ENCODE measurements at regions not wholly inside any gene's neighbourhood (a gene's known extent, or its start where the extent isn't known, plus 50 kb on each side); places are given as distances from the start of the nearest gene placed in this dataset.

- Mint-ChIP-seq H3K27ac (no peak overlapping the region), H3K4me1 (ENCODE audit: low read depth) (no peaks in the 10 kb centered on the region), H3K27me3 (no peaks in the 10 kb centered on the region), H3K36me3 (ENCODE audit: low read depth) (no peaks in the 10 kb centered on the region), H3K9me3 (peaks cover 17% of the 10 kb centered on the region), H3K4me3 (no peak overlapping the region)
- no peaks in the 10 kb centered on the region for H3K36me3 ChIP-seq (ENCODE audit: insufficient read depth, low read length)
- ChIA-PET CTCF (no interaction called here), POLR2A (no interaction called here)
- no peak overlapping the region for H3K27ac ChIP-seq (ENCODE audit: low read depth in 1 of 2, low read length in 2 of 2)
- intact Hi-C loops (cut with DNase I, micrococcal nuclease), result no loop called here
- TF ChIP-seq, protein P1, sequence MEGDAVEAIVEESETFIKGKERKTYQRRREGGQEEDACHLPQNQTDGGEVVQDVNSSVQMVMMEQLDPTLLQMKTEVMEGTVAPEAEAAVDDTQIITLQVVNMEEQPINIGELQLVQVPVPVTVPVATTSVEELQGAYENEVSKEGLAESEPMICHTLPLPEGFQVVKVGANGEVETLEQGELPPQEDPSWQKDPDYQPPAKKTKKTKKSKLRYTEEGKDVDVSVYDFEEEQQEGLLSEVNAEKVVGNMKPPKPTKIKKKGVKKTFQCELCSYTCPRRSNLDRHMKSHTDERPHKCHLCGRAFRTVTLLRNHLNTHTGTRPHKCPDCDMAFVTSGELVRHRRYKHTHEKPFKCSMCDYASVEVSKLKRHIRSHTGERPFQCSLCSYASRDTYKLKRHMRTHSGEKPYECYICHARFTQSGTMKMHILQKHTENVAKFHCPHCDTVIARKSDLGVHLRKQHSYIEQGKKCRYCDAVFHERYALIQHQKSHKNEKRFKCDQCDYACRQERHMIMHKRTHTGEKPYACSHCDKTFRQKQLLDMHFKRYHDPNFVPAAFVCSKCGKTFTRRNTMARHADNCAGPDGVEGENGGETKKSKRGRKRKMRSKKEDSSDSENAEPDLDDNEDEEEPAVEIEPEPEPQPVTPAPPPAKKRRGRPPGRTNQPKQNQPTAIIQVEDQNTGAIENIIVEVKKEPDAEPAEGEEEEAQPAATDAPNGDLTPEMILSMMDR (IDR thresholded peaks at IDR 0.05), result no peak
- no peak overlapping the region for H3K4me3 ChIP-seq (ENCODE audit: low read length)
- H3K27me3 ChIP-seq (ENCODE audit: control insufficient read depth in 1 of 2, insufficient read depth in 2 of 2, low read length in 2 of 2), result no peaks in the 10 kb centered on the region
- ATAC-seq (ENCODE audit: poor library complexity), result no peak
- DNase-seq, result no peak
- peaks cover 0 to 8% of the 10 kb centered on the region in 2 experiments for H3K9me3 ChIP-seq (ENCODE audit: control insufficient read depth in 1 of 2, insufficient read depth in 1 of 2, low read length in 2 of 2)
- no peaks in the 10 kb centered on the region for H3K4me1 ChIP-seq (ENCODE audit: insufficient read depth, low read length)
Observed at GRCh38 chr15:37751401-37751800, 183.0 kb upstream of the TMCO5A start.

GRCh38 chr15:37756407-37756806, 178.0 kb upstream of the TMCO5A start:
- no peak overlapping the region for H3K4me3 Mint-ChIP-seq
- no peaks in the 10 kb centered on the region for H3K36me3 Mint-ChIP-seq (ENCODE audit: low read depth)
- Histone ChIP-seq H3K4me3 (ENCODE audit: low read length) (no peak overlapping the region), H3K27ac (ENCODE audit: low read depth in 1 of 2, low read length in 2 of 2) (no peak overlapping the region), H3K9me3 (ENCODE audit: control insufficient read depth in 1 of 2, insufficient read depth in 1 of 2, low read length in 2 of 2) (no peaks in the 10 kb centered on the region), H3K4me1 (ENCODE audit: insufficient read depth, low read length) (no peaks in the 10 kb centered on the region), H3K27me3 (ENCODE audit: control insufficient read depth in 1 of 2, insufficient read depth in 2 of 2, low read length in 2 of 2) (no peaks in the 10 kb centered on the region), H3K36me3 (ENCODE audit: insufficient read depth, low read length) (no peaks in the 10 kb centered on the region)
- H3K27ac Mint-ChIP-seq, result no peak overlapping the region
- CTCF ChIA-PET, result no interaction called here
- H3K4me1 Mint-ChIP-seq (ENCODE audit: low read depth), result no peaks in the 10 kb centered on the region
- no peak for DNase-seq
- no peak for ATAC-seq (ENCODE audit: poor library complexity)
- peaks cover 2% of the 10 kb centered on the region for H3K9me3 Mint-ChIP-seq
- intact Hi-C loops (cut with DNase I, micrococcal nuclease), result no loop called here
- H3K27me3 Mint-ChIP-seq, result no peaks in the 10 kb centered on the region
- TF ChIP-seq, protein P1 (IDR thresholded peaks at IDR 0.05), result no peak
- POLR2A ChIA-PET, result no interaction called here

- H3K36me3 ChIP-seq (ENCODE audit: insufficient read depth, low read length), result no peaks in the 10 kb centered on the region
- TF ChIP-seq, protein P1 (IDR thresholded peaks at IDR 0.05), result no peak
- intact Hi-C loops (cut with DNase I, micrococcal nuclease), result no loop called here
- CTCF ChIA-PET, result no interaction called here
- DNase-seq, result no peak
- no peaks in the 10 kb centered on the region for H3K4me1 Mint-ChIP-seq (ENCODE audit: low read depth)
- no peaks in the 10 kb centered on the region for H3K27me3 ChIP-seq (ENCODE audit: control insufficient read depth in 1 of 2, insufficient read depth in 2 of 2, low read length in 2 of 2)
- no peaks in the 10 kb centered on the region for H3K36me3 Mint-ChIP-seq (ENCODE audit: low read depth)
- no peak overlapping the region for H3K27ac ChIP-seq (ENCODE audit: low read depth in 1 of 2, low read length in 2 of 2)
- H3K9me3 Mint-ChIP-seq, result peaks cover 2% of the 10 kb centered on the region
- ATAC-seq (ENCODE audit: poor library complexity), result no peak
- POLR2A ChIA-PET, result no interaction called here
- no peaks in the 10 kb centered on the region for H3K27me3 Mint-ChIP-seq
- no peak overlapping the region for H3K4me3 ChIP-seq (ENCODE audit: low read length)
- H3K27ac Mint-ChIP-seq, result no peak overlapping the region
- H3K4me3 Mint-ChIP-seq, result no peak overlapping the region
- H3K4me1 ChIP-seq (ENCODE audit: insufficient read depth, low read length), result no peaks in the 10 kb centered on the region
- no peaks in the 10 kb centered on the region for H3K9me3 ChIP-seq (ENCODE audit: control insufficient read depth in 1 of 2, insufficient read depth in 1 of 2, low read length in 2 of 2)
Observed at GRCh38 chr15:37758412-37758811, 176.0 kb upstream of the TMCO5A start.
